NCI-H146 treated with DMSO at 0.1 percent for 48 hours (cell line): ENCODE measurements at regions not wholly inside any gene's neighbourhood (a gene's known extent, or its start where the extent isn't known, plus 50 kb on each side); places are given as distances from the start of the nearest gene placed in this dataset.

ENCODE experiments used
- DNase-seq: peaks from one replicate; lab custom pipeline; 2025; ENCODE audit not compliant: unreplicated experiment; lab: John Stamatoyannopoulos, UW

GRCh38 chr1:5812295-5812694 is 179.9 kb downstream of the NPHP4 start:
- no peak for DNase-seq

- no peak for DNase-seq
Observed at GRCh38 chr1:5811419-5811818, 180.8 kb downstream of the NPHP4 start.

GRCh38 chr1:5810553-5811270 is 181.5 kb downstream of the NPHP4 start:
- DNase-seq = no peak

- no peak for DNase-seq
Observed at GRCh38 chr1:5810131-5810530, 182.1 kb downstream of the NPHP4 start.

- DNase-seq = no peak
Observed at GRCh38 chr1:5809207-5809788, 182.9 kb downstream of the NPHP4 start.

- no peak for DNase-seq
Observed at GRCh38 chr1:5803851-5804250, 188.4 kb downstream of the NPHP4 start.

- DNase-seq = no peak
Observed at GRCh38 chr1:5802606-5803005, 189.6 kb downstream of the NPHP4 start.

- DNase-seq = no peak
Observed at GRCh38 chr1:5798904-5799303, 193.3 kb downstream of the NPHP4 start.

GRCh38 chr1:5798151-5798730 is 194.0 kb downstream of the NPHP4 start:
- DNase-seq = no peak

GRCh38 chr1:5796028-5796427 is 196.2 kb downstream of the NPHP4 start:
- no peak for DNase-seq

- DNase-seq = no peak
Observed at GRCh38 chr1:5794279-5794678, 197.9 kb downstream of the NPHP4 start.

GRCh38 chr1:5793516-5793915 is 198.7 kb downstream of the NPHP4 start:
- no peak for DNase-seq

- DNase-seq = no peak
Observed at GRCh38 chr1:5781079-5781478, 211.1 kb downstream of the NPHP4 start.

- DNase-seq = no peak
Observed at GRCh38 chr1:5780324-5780716, 211.9 kb downstream of the NPHP4 start.

GRCh38 chr1:5779608-5780323 is 212.5 kb downstream of the NPHP4 start:
- DNase-seq = no peak

- DNase-seq = no peak
Observed at GRCh38 chr1:5776035-5776550, 216.1 kb downstream of the NPHP4 start.

GRCh38 chr1:5774019-5774418 is 218.2 kb downstream of the NPHP4 start:
- no peak for DNase-seq

GRCh38 chr1:5771788-5772187 is 220.4 kb downstream of the NPHP4 start:
- DNase-seq = no peak

- DNase-seq = no peak
Observed at GRCh38 chr1:5770981-5771765, 221.1 kb downstream of the NPHP4 start.

GRCh38 chr1:5769760-5770159 is 222.5 kb downstream of the NPHP4 start:
- DNase-seq = no peak

GRCh38 chr1:5769146-5769545 is 223.1 kb downstream of the NPHP4 start:
- no peak for DNase-seq
